WERI-Rb-1 (cell line): ENCODE measurements at regions not wholly inside any gene's neighbourhood (a gene's known extent, or its start where the extent isn't known, plus 50 kb on each side); places are given as distances from the start of the nearest gene placed in this dataset.
"Not testable (repeated sequence)": the region's sequence is repeated elsewhere in the genome, so short reads cannot be mapped to it uniquely, and the experiment has no call there.

Experiments
- DNase-seq: peaks from one replicate; pipeline ENCODE4 v3.0.0-alpha.2; 2020
- H3K27ac ChIP-seq: fragments of 250-450 bp; sonication (Bioruptor Pico); 2 replicates; pipeline ENCODE4 v1.5.1; 2020; ENCODE audit warnings: mild to moderate bottlenecking, moderate library complexity
- H3K27me3 ChIP-seq: fragments of 250-450 bp; sonication (Bioruptor Pico); 2 replicates; pipeline ENCODE4 v1.5.1; 2021; ENCODE audit warnings: mild to moderate bottlenecking, low read depth, moderate library complexity; ENCODE audit not compliant: insufficient read depth, severe bottlenecking
- H3K36me3 ChIP-seq: fragments of 250-450 bp; sonication (Bioruptor Pico); 2 replicates; pipeline ENCODE4 v1.5.1; 2020; ENCODE audit warnings: mild to moderate bottlenecking, moderate library complexity
- H3K4me3 ChIP-seq: 2 replicates; pipeline ENCODE4 v1.5.1; 2011; ENCODE audit warnings: low read depth, mild to moderate bottlenecking, control low read depth, low read length
- H3K9me3 ChIP-seq: fragments of 250-450 bp; sonication (Bioruptor Pico); 2 replicates; pipeline ENCODE4 v1.5.1; 2021; ENCODE audit warnings: mild to moderate bottlenecking, moderate library complexity; ENCODE audit not compliant: severe bottlenecking
- TF ChIP-seq, protein P1 (sequence below): IDR thresholded peaks from 2 replicates; pipeline ENCODE4 v1.5.1; 2011; ENCODE audit warnings: low read depth, mild to moderate bottlenecking, control low read depth, inconsistent platforms, low read length

DNA sequence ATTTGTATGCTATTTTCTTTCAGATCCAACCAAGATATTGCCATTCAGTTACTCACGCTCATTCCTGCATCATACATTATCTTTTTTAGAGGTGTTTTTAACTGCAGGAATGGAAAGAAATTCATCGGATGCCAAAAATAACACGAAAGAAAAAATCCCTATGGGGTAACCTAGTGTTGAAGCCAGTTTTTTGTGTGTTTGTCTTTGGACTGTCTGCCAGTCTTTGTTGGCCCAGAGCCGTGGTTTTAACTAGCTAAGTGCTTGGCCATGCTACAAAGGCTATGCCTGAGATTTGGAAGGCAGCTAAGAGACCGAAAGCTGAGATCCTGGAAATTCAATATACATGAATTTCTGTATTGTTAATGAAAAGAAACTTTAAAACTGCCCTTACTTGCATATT is 309.8 kb upstream of the CNTN5 start:
- Histone ChIP-seq H3K9me3 (no peaks in the 10 kb centered on the region), H3K4me3 (no peak overlapping the region), H3K36me3 (no peaks in the 10 kb centered on the region), H3K27ac (no peak overlapping the region), H3K27me3 (no peaks in the 10 kb centered on the region)
- DNase-seq = no peak
- TF ChIP-seq, protein P1, sequence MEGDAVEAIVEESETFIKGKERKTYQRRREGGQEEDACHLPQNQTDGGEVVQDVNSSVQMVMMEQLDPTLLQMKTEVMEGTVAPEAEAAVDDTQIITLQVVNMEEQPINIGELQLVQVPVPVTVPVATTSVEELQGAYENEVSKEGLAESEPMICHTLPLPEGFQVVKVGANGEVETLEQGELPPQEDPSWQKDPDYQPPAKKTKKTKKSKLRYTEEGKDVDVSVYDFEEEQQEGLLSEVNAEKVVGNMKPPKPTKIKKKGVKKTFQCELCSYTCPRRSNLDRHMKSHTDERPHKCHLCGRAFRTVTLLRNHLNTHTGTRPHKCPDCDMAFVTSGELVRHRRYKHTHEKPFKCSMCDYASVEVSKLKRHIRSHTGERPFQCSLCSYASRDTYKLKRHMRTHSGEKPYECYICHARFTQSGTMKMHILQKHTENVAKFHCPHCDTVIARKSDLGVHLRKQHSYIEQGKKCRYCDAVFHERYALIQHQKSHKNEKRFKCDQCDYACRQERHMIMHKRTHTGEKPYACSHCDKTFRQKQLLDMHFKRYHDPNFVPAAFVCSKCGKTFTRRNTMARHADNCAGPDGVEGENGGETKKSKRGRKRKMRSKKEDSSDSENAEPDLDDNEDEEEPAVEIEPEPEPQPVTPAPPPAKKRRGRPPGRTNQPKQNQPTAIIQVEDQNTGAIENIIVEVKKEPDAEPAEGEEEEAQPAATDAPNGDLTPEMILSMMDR = no peak

DNA sequence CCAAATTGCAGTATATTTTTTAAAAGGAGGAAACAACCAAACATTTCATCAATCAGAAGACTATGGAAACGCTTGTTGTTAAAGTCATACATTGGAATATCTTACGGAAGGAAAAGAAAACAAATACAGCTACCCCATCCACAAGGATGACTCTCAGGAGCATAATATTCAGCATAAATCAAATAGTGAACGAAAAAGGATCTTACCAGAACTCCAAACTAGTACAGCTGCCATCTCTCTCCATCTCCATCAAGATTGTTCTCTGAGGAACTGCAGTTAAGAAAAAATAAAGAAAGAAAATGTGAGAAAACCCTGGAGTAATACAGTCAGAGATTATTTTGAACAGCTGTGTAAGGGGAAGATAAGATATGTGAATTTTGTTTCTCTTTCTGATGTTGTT is 299.8 kb upstream of the CNTN5 start:
- Histone ChIP-seq H3K27ac (no peak overlapping the region), H3K9me3 (no peaks in the 10 kb centered on the region), H3K27me3 (no peaks in the 10 kb centered on the region), H3K4me3 (no peak overlapping the region), H3K36me3 (no peaks in the 10 kb centered on the region)
- DNase-seq = no peak
- TF ChIP-seq, protein P1 = no peak

DNA sequence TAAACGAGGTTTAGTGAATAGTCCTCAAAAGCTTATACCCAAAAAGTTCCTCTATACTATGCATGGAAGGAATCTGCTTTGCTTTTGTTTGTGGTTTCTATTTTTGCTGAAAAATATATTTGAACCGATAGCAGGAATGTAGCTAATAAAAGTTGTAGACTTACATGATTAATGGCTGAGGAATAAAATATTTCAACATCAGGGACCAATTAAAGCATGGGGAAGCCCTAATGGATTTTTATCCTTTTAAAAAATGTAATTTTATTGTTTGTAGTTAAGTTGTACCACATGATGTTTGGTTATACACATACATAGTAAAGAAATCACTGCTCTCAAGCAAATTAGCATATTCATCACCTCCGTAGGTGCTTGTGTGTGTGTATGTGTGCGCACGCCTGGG is 295.3 kb upstream of the CNTN5 start:
- TF ChIP-seq, protein P1 = no peak
- Histone ChIP-seq H3K27ac (no peak overlapping the region), H3K27me3 (no peaks in the 10 kb centered on the region), H3K36me3 (no peaks in the 10 kb centered on the region), H3K4me3 (no peak overlapping the region), H3K9me3 (no peaks in the 10 kb centered on the region)
- DNase-seq = no peak

DNA sequence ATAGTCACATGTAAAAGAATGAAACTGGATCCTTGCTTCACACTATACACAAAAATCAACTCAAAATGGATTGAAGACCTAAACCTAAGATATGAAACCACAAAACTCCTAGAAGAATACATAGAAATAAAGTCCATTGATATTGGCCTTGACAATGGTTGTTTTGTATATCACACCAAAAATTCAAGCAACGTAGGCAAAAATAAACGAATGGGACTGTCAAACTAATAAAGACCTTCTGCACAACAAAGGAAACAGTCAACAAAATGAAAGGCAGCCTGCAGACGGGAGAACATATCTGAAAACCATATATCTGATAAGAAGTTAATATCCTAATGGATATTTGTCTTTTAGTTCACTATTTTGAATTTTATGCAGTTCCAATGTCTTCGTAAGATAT is 292.3 kb upstream of the CNTN5 start:
- TF ChIP-seq, protein P1 = no peak
- Histone ChIP-seq H3K27me3 (no peaks in the 10 kb centered on the region), H3K9me3 (no peaks in the 10 kb centered on the region)

DNA sequence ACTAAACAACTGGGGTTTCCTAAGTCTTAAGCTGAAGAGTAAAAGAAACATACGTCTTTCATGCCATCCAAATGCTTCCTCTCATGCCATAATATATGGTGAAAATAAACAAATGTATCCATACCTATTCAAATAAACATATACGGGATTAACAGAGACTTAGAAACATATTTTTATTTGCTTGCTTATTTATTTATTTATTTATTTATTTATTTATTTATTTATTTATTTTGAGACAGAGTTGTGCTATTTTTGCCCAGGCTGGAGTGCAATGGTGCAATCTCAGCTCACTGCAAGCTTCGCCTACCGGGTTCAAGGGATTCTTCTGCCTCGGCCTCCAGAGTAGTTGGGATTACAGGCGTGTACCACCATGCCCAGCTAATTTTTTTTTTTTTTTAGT is 291.6 kb upstream of the CNTN5 start:
- DNase-seq = no peak
- TF ChIP-seq, protein P1 = no peak
- Histone ChIP-seq H3K36me3 (no peaks in the 10 kb centered on the region), H3K9me3 (no peaks in the 10 kb centered on the region), H3K4me3 (no peak overlapping the region), H3K27ac (no peak overlapping the region), H3K27me3 (no peaks in the 10 kb centered on the region)

More for the DNA sequence above, 292.3 kb upstream of the CNTN5 start:
- DNase-seq = no peak
- Histone ChIP-seq H3K36me3 (no peaks in the 10 kb centered on the region), H3K27ac (no peak overlapping the region), H3K4me3 (no peak overlapping the region)

DNA sequence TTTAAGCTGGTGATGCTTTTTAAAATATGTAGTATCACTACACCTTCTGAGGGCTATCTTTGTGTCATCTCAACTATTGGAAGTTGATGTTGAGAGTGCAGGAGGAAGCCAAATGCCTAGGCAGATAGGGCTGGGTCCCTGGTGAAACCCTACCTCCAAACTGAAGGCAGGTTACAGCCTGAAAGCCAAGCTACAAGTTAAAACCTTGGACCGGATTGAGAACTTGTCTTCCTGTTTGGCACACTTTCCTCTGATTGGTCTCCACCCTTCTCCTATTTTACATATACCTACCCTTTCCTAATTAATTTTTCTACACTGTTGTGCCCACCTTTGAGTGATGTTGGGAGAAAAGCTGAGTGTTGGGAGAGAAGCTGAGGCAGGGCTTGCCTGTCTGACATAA is 287.8 kb upstream of the CNTN5 start:
- no peak overlapping the region for H3K4me3 ChIP-seq
- DNase-seq = no peak
- no peaks in the 10 kb centered on the region for H3K27me3 ChIP-seq
- no peaks in the 10 kb centered on the region for H3K9me3 ChIP-seq
- TF ChIP-seq, protein P1 = no peak
- peak overlapping the region; percentile 54 for H3K27ac ChIP-seq
- H3K36me3 ChIP-seq = no peaks in the 10 kb centered on the region

DNA sequence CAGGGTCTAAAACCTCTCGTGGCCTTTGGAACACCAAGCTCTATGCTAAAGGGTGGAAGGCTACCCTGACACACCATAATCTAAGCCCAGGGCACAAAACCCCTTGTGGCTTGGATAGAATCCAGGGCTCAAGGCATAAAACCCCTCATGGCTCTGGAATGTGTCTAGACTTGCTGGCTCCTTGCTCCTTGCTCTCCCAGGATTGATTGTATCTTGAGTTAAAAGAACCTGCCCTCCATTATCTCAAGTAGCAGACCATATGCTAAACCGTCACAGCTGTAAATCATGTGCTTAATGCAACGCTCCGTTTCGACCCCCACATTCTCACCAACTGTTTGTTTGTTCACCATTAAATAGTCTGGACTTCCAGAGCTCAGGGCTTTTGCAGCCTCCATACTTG is 287.4 kb upstream of the CNTN5 start:
- H3K27me3 ChIP-seq, H3K9me3 ChIP-seq, H3K4me3 ChIP-seq, H3K36me3 ChIP-seq: not testable (repeated sequence)
- DNase-seq = peak; percentile 39
- peak overlapping the region; percentile 54 for H3K27ac ChIP-seq
